Heart left ventricle (tissue), 13 donors: ENCODE measurements at regions not wholly inside any gene's neighbourhood (a gene's known extent, or its start where the extent isn't known, plus 50 kb on each side); places are given as distances from the start of the nearest gene placed in this dataset.

Experiments used
- POLR2A ChIP-seq, 2 donors: fragments of 450-650 bp; IDR thresholded peaks; one replicate each; pipeline ENCODE4 v1.6.1; 2017; ENCODE audit warnings: antibody characterized with exemption in 2 of 2, mild to moderate bottlenecking in 2 of 2, moderate library complexity in 2 of 2
- TF ChIP-seq, protein P1 (sequence below), 12 donors: fragments of 200-600 bp; sonication (generic) in 4 of 12; IDR thresholded peaks; one replicate each; pipeline versions ENCODE4 v1.5.0 to v1.8.0; 2018 to 2022; ENCODE audit warnings: antibody characterized with exemption in 12 of 12, mild to moderate bottlenecking in 5 of 12
- donor health status: ischemic (EF 13 %, LVEDD 7.1; RV severe dilation, severe dysfunction).
- donor health status: DM: no; HTN: yes; CAD: no.
- donor health status: DM: no; HTN: no; CAD: no.
- donor health status: ischemic (EF 25% LVEDD 6.9; RV normal size, moderate dysfunction).
- donor health status: ischemic (EF 25% LVEDD 5.7; RV mildly dilated, moderate dysfunction).
- donor health status: ischemic (EF 35%, LVEDD 5.7; RV mildly dilated, moderate dysfunction).
- donor health status: nonischemic (EF 11% LVEDD 7.7; RV severe dilation, severe dysfunction).
- donor health status: DM: yes; HTN: yes; CAD: no.
- donor health status: PGD.
- donor health status: ischemic (EF 29% LVEDD 5.4; RV normal size, mild dysfunction).
- donor health status: nonischemic (EF 23%, LVEDD 6.1; RV moderate dilation, normal function).

GRCh38 chrX:138006180-138006579 lies 440.3 kb downstream of the ZIC3 start:
- TF ChIP-seq, protein P1, sequence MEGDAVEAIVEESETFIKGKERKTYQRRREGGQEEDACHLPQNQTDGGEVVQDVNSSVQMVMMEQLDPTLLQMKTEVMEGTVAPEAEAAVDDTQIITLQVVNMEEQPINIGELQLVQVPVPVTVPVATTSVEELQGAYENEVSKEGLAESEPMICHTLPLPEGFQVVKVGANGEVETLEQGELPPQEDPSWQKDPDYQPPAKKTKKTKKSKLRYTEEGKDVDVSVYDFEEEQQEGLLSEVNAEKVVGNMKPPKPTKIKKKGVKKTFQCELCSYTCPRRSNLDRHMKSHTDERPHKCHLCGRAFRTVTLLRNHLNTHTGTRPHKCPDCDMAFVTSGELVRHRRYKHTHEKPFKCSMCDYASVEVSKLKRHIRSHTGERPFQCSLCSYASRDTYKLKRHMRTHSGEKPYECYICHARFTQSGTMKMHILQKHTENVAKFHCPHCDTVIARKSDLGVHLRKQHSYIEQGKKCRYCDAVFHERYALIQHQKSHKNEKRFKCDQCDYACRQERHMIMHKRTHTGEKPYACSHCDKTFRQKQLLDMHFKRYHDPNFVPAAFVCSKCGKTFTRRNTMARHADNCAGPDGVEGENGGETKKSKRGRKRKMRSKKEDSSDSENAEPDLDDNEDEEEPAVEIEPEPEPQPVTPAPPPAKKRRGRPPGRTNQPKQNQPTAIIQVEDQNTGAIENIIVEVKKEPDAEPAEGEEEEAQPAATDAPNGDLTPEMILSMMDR (IDR thresholded peaks at IDR 0.05), result no peak
- no peak for TF ChIP-seq POLR2A (IDR thresholded peaks at IDR 0.05)
